ENCODE measurements at regions not wholly inside any gene's neighbourhood (a gene's known extent, or its start where the extent isn't known, plus 50 kb on each side); places are given as distances from the start of the nearest gene placed in this dataset.

GRCh38 chr5:82817897-82818676 lies 259.1 kb downstream of the TMEM167A start:
- H3K27me3 Mint-ChIP-seq (ENCODE audit: low read depth), result peaks cover 1% of the 10 kb centered on the region
- H3K4me1 Mint-ChIP-seq (ENCODE audit: low read depth), result no peaks in the 10 kb centered on the region
- DNase-seq (ENCODE audit: low spot score), result no peak
- H3K4me3 Mint-ChIP-seq (ENCODE audit: low read depth), result no peak overlapping the region
- no peak overlapping the region for H3K27ac Mint-ChIP-seq
- no peaks in the 10 kb centered on the region for H3K9me3 Mint-ChIP-seq
- intact Hi-C loops (cut with micrococcal nuclease), result no loop called here
- H3K36me3 Mint-ChIP-seq (ENCODE audit: low read depth), result no peaks in the 10 kb centered on the region

DNA sequence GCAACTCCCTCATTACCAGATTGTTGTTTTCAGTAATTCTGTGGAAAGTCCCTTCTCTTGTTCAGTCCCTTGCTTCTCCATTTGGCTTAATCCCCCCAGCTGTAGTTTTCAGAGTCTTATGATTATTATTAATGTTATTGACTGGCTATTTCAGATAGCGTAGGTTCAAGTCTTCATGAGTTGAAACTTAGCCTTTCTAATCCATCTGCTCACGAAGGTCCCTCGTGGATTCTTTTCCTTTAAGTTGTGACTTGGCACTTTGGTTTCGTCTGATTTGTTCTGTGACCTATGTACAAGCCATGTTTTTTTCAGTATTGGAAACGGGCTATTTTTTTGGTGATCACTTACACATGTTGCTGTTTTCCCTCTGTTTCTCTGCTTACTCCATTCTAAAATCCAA lies 260.3 kb downstream of the TMEM167A start:
- Mint-ChIP-seq H3K4me1 (ENCODE audit: low read depth) (no peaks in the 10 kb centered on the region), H3K9me3 (no peaks in the 10 kb centered on the region), H3K27ac (no peak overlapping the region), H3K27me3 (ENCODE audit: low read depth) (peaks cover 1% of the 10 kb centered on the region), H3K4me3 (ENCODE audit: low read depth) (no peak overlapping the region), H3K36me3 (ENCODE audit: low read depth) (no peaks in the 10 kb centered on the region)
- intact Hi-C loops (cut with micrococcal nuclease), result no loop called here
- DNase-seq (ENCODE audit: low spot score), result no peak

- Mint-ChIP-seq H3K36me3 (ENCODE audit: low read depth) (no peaks in the 10 kb centered on the region), H3K9me3 (no peaks in the 10 kb centered on the region), H3K27ac (no peak overlapping the region)
These were observed 261.3 kb downstream of the TMEM167A start for GRCh38 chr5:82815871-82816270.

DNA sequence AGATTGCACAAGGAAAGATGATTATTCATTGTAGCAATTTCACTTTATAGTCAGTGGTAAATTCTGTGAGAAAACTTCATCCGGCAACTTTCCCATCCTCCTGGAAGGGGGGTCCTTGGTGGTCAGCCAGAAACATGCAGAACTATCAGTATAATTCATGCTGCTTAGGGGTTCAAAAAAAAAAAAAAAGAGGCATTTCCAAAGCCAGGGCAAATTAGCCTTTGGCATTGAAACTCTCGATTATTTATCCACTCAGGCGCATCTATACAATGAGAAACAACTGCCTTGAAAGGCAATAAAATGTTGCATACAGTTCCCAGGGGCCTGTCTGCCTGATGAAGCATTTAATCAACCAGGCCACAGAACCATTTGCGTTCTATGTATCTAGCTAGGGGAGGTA lies 263.3 kb downstream of the TMEM167A start:
- no peaks in the 10 kb centered on the region for H3K36me3 Mint-ChIP-seq (ENCODE audit: low read depth)

More at GRCh38 chr5:82815871-82816270, 261.3 kb downstream of the TMEM167A start:
- Mint-ChIP-seq H3K4me3 (ENCODE audit: low read depth) (no peak overlapping the region), H3K4me1 (ENCODE audit: low read depth) (no peaks in the 10 kb centered on the region), H3K27me3 (ENCODE audit: low read depth) (peaks cover 1% of the 10 kb centered on the region)
- intact Hi-C loops (cut with micrococcal nuclease), result no loop called here
- no peak for DNase-seq (ENCODE audit: low spot score)

DNA sequence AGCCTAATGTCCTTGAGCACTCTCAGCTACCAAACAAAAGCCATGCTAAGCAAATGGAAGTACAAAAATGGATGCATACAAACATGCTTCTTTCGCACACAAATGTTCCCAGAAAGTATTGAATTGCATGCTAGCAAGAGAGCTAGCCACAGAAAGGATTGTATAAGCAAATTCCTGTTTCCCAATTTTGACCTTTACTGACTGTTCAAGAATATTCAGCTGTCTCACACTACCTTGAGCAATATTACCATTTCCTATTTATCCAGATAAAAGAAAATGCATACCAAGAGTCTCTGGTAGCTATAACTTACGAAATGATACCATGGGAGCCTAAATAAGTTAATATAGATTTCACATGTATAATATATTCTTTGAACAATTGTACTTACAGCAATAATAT lies 264.6 kb downstream of the TMEM167A start:
- H3K4me3 Mint-ChIP-seq (ENCODE audit: low read depth), result no peak overlapping the region
- H3K4me1 Mint-ChIP-seq (ENCODE audit: low read depth), result no peaks in the 10 kb centered on the region
- H3K36me3 Mint-ChIP-seq (ENCODE audit: low read depth), result no peaks in the 10 kb centered on the region
- no peak for DNase-seq (ENCODE audit: low spot score)
- H3K27me3 Mint-ChIP-seq (ENCODE audit: low read depth), result peaks cover 1% of the 10 kb centered on the region
- H3K9me3 Mint-ChIP-seq, result no peaks in the 10 kb centered on the region
- intact Hi-C loops (cut with micrococcal nuclease), result no loop called here
- H3K27ac Mint-ChIP-seq, result no peak overlapping the region

More for the DNA sequence above, 263.3 kb downstream of the TMEM167A start:
- no peak for DNase-seq (ENCODE audit: low spot score)
- intact Hi-C loops (cut with micrococcal nuclease), result no loop called here
- Mint-ChIP-seq H3K4me3 (ENCODE audit: low read depth) (no peak overlapping the region), H3K27me3 (ENCODE audit: low read depth) (peaks cover 1% of the 10 kb centered on the region), H3K4me1 (ENCODE audit: low read depth) (no peaks in the 10 kb centered on the region), H3K9me3 (no peaks in the 10 kb centered on the region), H3K27ac (no peak overlapping the region)

- intact Hi-C loops (cut with micrococcal nuclease), result no loop called here
- H3K4me1 Mint-ChIP-seq (ENCODE audit: low read depth), result no peaks in the 10 kb centered on the region
- no peak overlapping the region for H3K27ac Mint-ChIP-seq
- H3K9me3 Mint-ChIP-seq, result no peaks in the 10 kb centered on the region
- peaks cover 1% of the 10 kb centered on the region for H3K27me3 Mint-ChIP-seq (ENCODE audit: low read depth)
- H3K36me3 Mint-ChIP-seq (ENCODE audit: low read depth), result no peaks in the 10 kb centered on the region
- no peak for DNase-seq (ENCODE audit: low spot score)
- H3K4me3 Mint-ChIP-seq (ENCODE audit: low read depth), result no peak overlapping the region
These were observed 265.7 kb downstream of the TMEM167A start for GRCh38 chr5:82811490-82811889.

DNA sequence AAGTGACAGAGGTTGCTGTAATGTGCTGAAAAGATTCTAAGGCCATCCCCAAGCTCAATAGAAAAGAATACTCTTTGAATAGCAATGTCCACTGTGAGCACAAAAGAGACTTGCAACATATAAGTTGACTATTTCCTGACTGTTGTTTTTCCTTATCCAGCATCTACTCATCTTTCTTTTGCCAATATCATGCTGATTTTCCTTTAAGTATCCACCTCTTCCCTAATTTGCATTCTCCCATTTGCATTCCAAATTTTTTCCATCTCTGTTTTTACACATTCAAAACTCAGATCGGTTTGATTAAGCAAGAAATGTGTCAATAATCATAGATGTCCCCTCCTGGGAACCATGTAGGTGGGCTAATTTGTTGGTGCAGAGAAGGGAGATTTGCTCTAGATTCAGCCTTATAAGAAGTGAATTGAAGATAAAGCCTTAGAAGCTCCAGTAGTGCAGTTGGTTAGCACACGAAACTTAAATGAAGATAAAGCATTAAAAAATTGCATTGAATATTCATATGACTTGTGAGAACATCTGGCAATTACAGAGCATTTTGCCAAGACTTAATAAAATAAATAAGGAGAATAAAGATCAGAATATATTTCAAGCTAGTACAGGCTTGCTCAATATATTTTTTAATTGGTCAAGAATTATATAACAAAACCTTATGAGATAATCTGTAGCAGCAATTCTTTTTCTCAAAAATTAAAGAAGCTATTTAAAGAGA lies 267.6 kb downstream of the TMEM167A start:
- Mint-ChIP-seq H3K4me1 (ENCODE audit: low read depth) (no peaks in the 10 kb centered on the region), H3K36me3 (ENCODE audit: low read depth) (no peaks in the 10 kb centered on the region), H3K27ac (no peak overlapping the region), H3K27me3 (ENCODE audit: low read depth) (peaks cover 1% of the 10 kb centered on the region), H3K4me3 (ENCODE audit: low read depth) (no peak overlapping the region), H3K9me3 (no peaks in the 10 kb centered on the region)
- no peak for DNase-seq (ENCODE audit: low spot score)
- intact Hi-C loops (cut with micrococcal nuclease), result no loop called here

- Mint-ChIP-seq H3K27ac (no peak overlapping the region), H3K36me3 (ENCODE audit: low read depth) (no peaks in the 10 kb centered on the region), H3K4me3 (ENCODE audit: low read depth) (no peak overlapping the region), H3K4me1 (ENCODE audit: low read depth) (no peaks in the 10 kb centered on the region), H3K9me3 (no peaks in the 10 kb centered on the region), H3K27me3 (ENCODE audit: low read depth) (peaks cover 1% of the 10 kb centered on the region)
- intact Hi-C loops (cut with micrococcal nuclease), result no loop called here
- DNase-seq (ENCODE audit: low spot score), result no peak
These were observed 268.2 kb downstream of the TMEM167A start for GRCh38 chr5:82808960-82809359.

GRCh38 chr5:82807021-82807420 lies 270.2 kb downstream of the TMEM167A start:
- Mint-ChIP-seq H3K4me1 (ENCODE audit: low read depth) (no peaks in the 10 kb centered on the region), H3K9me3 (no peaks in the 10 kb centered on the region), H3K36me3 (ENCODE audit: low read depth) (no peaks in the 10 kb centered on the region), H3K27me3 (ENCODE audit: low read depth) (no peaks in the 10 kb centered on the region), H3K27ac (no peak overlapping the region), H3K4me3 (ENCODE audit: low read depth) (no peak overlapping the region)
- intact Hi-C loops (cut with micrococcal nuclease), result no loop called here
- no peak for DNase-seq (ENCODE audit: low spot score)

DNA sequence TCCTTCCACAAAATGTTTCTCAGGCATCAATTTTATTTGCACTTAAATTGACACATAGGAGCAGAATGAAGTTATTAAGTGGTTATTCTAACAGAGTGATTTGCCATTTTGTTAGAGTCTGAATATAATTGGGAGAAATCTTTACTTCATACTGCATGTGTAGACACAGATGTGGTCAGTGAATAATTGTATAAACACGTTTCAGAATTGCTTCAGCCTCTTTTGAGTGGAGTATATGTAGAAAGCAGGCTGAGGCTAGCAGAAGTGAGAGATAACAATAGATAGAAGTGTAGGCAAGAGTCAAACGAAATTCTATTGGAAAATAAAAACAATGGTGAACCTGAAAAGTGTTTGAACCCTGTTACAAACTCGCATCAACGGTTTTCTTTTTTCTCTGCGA lies 270.7 kb downstream of the TMEM167A start:
- intact Hi-C loops (cut with micrococcal nuclease), result no loop called here
- Mint-ChIP-seq H3K4me3 (ENCODE audit: low read depth) (no peak overlapping the region), H3K9me3 (no peaks in the 10 kb centered on the region), H3K36me3 (ENCODE audit: low read depth) (no peaks in the 10 kb centered on the region), H3K27ac (no peak overlapping the region), H3K4me1 (ENCODE audit: low read depth) (no peaks in the 10 kb centered on the region), H3K27me3 (ENCODE audit: low read depth) (no peaks in the 10 kb centered on the region)
- DNase-seq (ENCODE audit: low spot score), result no peak

GRCh38 chr5:82804155-82804690 lies 273.0 kb downstream of the TMEM167A start:
- peaks cover 1% of the 10 kb centered on the region for H3K27me3 Mint-ChIP-seq (ENCODE audit: low read depth)
- no peaks in the 10 kb centered on the region for H3K4me1 Mint-ChIP-seq (ENCODE audit: low read depth)
- intact Hi-C loops (cut with micrococcal nuclease), result no loop called here
- H3K9me3 Mint-ChIP-seq, result no peaks in the 10 kb centered on the region
- H3K4me3 Mint-ChIP-seq (ENCODE audit: low read depth), result no peak overlapping the region
- DNase-seq (ENCODE audit: low spot score), result no peak
- no peak overlapping the region for H3K27ac Mint-ChIP-seq
- H3K36me3 Mint-ChIP-seq (ENCODE audit: low read depth), result no peaks in the 10 kb centered on the region

DNA sequence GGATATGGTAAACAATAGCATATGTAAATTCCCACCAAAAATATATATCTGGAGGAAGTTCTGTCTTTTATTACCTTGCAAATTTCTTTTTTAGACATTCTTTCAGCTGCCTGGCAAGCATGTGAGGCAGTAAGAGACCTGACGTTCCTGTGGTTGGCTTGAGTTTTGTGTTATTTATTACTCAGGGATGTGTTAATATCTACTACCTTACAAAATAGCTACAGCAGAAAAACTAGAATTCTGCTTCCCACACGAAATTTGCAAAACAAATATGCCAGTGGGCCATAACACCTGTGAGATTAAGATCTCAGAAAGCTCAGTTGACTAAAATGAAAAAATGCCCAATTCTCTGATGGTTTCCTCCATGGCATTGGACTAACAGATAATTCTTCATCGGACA lies 274.2 kb downstream of the TMEM167A start:
- Mint-ChIP-seq H3K9me3 (no peaks in the 10 kb centered on the region), H3K27me3 (ENCODE audit: low read depth) (peaks cover 2% of the 10 kb centered on the region), H3K36me3 (ENCODE audit: low read depth) (no peaks in the 10 kb centered on the region), H3K4me3 (ENCODE audit: low read depth) (no peak overlapping the region), H3K27ac (no peak overlapping the region), H3K4me1 (ENCODE audit: low read depth) (no peaks in the 10 kb centered on the region)
- DNase-seq (ENCODE audit: low spot score), result no peak
- intact Hi-C loops (cut with micrococcal nuclease), result no loop called here

DNA sequence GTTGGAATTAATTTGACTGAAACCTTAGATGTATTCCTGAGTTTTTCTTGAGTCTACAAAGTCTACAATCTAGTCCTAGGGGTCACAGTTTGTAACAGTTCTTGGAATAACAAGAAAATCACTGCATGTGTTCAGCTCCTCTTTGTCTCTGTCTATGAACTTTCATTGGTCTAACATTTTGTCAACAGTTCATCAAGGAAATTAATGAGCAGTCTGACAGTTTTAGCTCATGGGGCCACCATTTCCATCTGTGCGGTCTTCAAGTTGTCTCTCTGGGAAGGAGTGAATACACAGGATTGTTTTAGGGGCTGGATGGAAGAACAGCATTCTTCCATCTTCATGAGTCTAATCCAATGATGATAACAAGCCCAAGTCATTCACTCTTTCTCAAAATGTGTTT lies 276.4 kb downstream of the TMEM167A start:
- intact Hi-C loops (cut with micrococcal nuclease), result no loop called here
- no peak overlapping the region for H3K27ac Mint-ChIP-seq
- H3K9me3 Mint-ChIP-seq, result no peaks in the 10 kb centered on the region
- no peaks in the 10 kb centered on the region for H3K4me1 Mint-ChIP-seq (ENCODE audit: low read depth)
- H3K27me3 Mint-ChIP-seq (ENCODE audit: low read depth), result peaks cover 4% of the 10 kb centered on the region
- H3K36me3 Mint-ChIP-seq (ENCODE audit: low read depth), result no peaks in the 10 kb centered on the region
- no peak overlapping the region for H3K4me3 Mint-ChIP-seq (ENCODE audit: low read depth)
- DNase-seq (ENCODE audit: low spot score), result no peak
